Aorta (tissue), 5 donors: ENCODE measurements at regions not wholly inside any gene's neighbourhood (a gene's known extent, or its start where the extent isn't known, plus 50 kb on each side); places are given as distances from the start of the nearest gene placed in this dataset.

Experiments used
- ATAC-seq: fragments of 200-7000 bp; cut with Tn5 transposase; one replicate; pipeline ENCODE4 v1.9.1; 2022; ENCODE audit warnings: moderate library complexity; ENCODE audit not compliant: low FRiP score
- DNase-seq, 2 donors: peaks; one replicate each; pipeline ENCODE4 v3.0.0-alpha.2; 2020
- H3K27ac ChIP-seq, 2 donors: one replicate each; pipeline ENCODE4 v1.5.1; 2013; ENCODE audit warnings: low read length in 2 of 2, mild to moderate bottlenecking in 2 of 2, moderate library complexity in 2 of 2, control low read depth in 1 of 2, inconsistent platforms in 1 of 2, low read depth in 1 of 2
- H3K27me3 ChIP-seq, 2 donors: one replicate each; pipeline ENCODE4 v1.6.1; 2013; ENCODE audit warnings: control low read depth in 1 of 2, low read length in 1 of 2, mild to moderate bottlenecking in 1 of 2, moderate library complexity in 1 of 2; ENCODE audit not compliant: insufficient read depth in 2 of 2, control insufficient read depth in 1 of 2
- H3K36me3 ChIP-seq, 2 donors: one replicate each; pipeline ENCODE4 v1.6.1; 2013; ENCODE audit warnings: control low read depth in 1 of 2, low read length in 1 of 2, mild to moderate bottlenecking in 1 of 2; ENCODE audit not compliant: insufficient read depth in 2 of 2, control insufficient read depth in 1 of 2
- H3K4me1 ChIP-seq, 2 donors: one replicate each; pipeline ENCODE4 v1.6.1; 2013; ENCODE audit warnings: low read length in 2 of 2, control low read depth in 1 of 2, mild to moderate bottlenecking in 1 of 2, moderate library complexity in 1 of 2; ENCODE audit not compliant: insufficient read depth in 2 of 2, control insufficient read depth in 1 of 2
- H3K4me3 ChIP-seq, 2 donors: one replicate each; pipeline ENCODE4 v1.5.1; 2013; ENCODE audit warnings: low read length in 2 of 2, control low read depth in 1 of 2, mild to moderate bottlenecking in 1 of 2
- H3K9me3 ChIP-seq: one replicate; pipeline ENCODE4 v1.6.1; 2013; ENCODE audit warnings: mild to moderate bottlenecking, low read length; ENCODE audit not compliant: control insufficient read depth
- WGBS, 2 donors: extraction: QIAGEN DNeasy Blood & Tissue Kit; methylation state at CpG; one replicate each; pipeline ENCODE4 v1.1.7; 2013; 5-methylcytosine and 5-hydroxymethylcytosine counted together
- intact Hi-C, 2 donors: fragments of 100-400 bp; cut with DNase I; formaldehyde crosslinking; loops; one replicate each; pipeline versions ENCODE4 v1.14.2 to v1.15.0; 2022
- donor health status: healthy with polysubstance abuse.
- donor health status: Bipolar disorder and iron deficiency.
- donor health status: DM: no; HTN: no; CAD: no.
- donor health status: DM: no; HTN: no; CAD: no.
- donor health status: DM: yes; HTN: yes; CAD: no.

- 58 to 69% methylated on average over 3 of the region's 3 CpGs for WGBS, 2 donors
- no peaks in the 10 kb centered on the region for H3K4me1 ChIP-seq
- intact Hi-C loops = no loop called here
These were observed 254.2 kb upstream of the NWD2 start for GRCh38 chr4:36990128-36990872.

DNA sequence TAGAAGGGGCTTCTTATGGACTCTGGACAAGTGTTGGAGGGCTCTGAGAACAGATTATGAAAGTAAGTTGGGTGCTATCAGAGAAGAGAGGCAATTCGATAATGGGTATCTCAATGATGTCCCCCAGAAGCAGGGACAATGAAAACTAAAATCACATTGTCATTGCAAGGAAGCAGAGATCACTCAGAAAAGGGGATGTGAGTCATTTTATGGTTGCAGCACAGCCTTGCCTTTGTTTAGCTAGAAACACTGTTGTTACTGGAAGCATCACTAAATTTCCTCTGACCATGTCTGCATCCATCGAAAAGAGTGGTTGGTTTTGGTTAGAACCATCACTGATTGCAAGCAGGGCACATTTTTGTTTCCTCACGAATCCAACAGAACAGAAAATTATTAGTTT, 246.8 kb upstream of the NWD2 start:
- H3K4me3 ChIP-seq = no peak overlapping the region
- no peak for DNase-seq
- no peak for ATAC-seq
- H3K36me3 ChIP-seq = no peaks in the 10 kb centered on the region
- 70% methylated on average over 3 of the region's 3 CpGs for WGBS, 2 donors
- no peaks in the 10 kb centered on the region for H3K27me3 ChIP-seq
- H3K27ac ChIP-seq = no peak overlapping the region
- intact Hi-C loops = no loop called here
- no peaks in the 10 kb centered on the region for H3K4me1 ChIP-seq
- H3K9me3 ChIP-seq = no peaks in the 10 kb centered on the region

More at GRCh38 chr4:36990128-36990872, 254.2 kb upstream of the NWD2 start:
- Histone ChIP-seq H3K27me3 (no peaks in the 10 kb centered on the region), H3K4me3 (no peak overlapping the region), H3K9me3 (no peaks in the 10 kb centered on the region), H3K27ac (no peak overlapping the region), H3K36me3 (no peaks in the 10 kb centered on the region)
- no peak for ATAC-seq
- DNase-seq = no peak

GRCh38 chr4:37000281-37000680, 244.3 kb upstream of the NWD2 start:
- no peak for DNase-seq
- intact Hi-C loops = no loop called here
- no peaks in the 10 kb centered on the region for H3K4me1 ChIP-seq
- no peaks in the 10 kb centered on the region for H3K36me3 ChIP-seq
- no peaks in the 10 kb centered on the region for H3K9me3 ChIP-seq
- H3K4me3 ChIP-seq = no peak overlapping the region
- no peaks in the 10 kb centered on the region for H3K27me3 ChIP-seq
- 80 to 89% methylated on average over 2 of the region's 2 CpGs for WGBS, 2 donors
- no peak for ATAC-seq
- H3K27ac ChIP-seq = no peak overlapping the region

DNA sequence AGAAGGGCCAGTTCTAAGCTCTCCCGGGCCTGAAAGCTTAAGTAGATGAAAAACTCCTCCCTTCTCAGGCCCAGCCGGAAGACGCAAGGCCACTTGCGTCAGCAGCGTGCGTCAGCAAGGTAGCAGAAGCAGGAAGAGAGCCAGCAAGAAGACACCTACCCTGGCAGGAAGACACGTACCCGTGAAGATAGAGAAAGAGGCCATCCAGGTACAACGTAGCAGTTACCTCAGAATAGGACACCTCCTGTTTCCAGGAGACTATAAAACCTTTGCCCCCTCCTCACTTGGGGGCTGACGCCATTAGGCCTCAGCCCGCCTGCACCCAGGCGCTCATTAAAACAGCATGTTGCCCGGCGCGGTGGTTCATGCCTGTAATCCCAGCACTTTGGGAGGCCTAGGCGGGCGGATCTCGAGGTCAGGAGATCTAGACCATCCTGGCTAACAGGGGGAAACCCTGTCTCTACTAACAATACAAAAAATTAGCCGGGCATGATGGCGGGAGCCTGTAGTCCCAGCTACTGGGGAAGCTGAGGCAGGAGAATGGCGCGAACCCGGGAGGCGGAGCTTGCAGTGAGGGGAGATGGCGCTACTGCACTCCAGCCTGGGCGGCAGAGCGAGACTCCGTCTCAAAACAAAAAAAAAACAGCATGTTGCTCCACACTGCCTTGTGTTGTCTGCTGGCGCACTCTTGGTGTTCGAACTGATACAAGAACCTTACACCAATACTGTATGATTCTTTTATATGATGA, 242.7 kb upstream of the NWD2 start:
- no peak for ATAC-seq

GRCh38 chr4:37002625-37003024, 241.9 kb upstream of the NWD2 start:
- Histone ChIP-seq H3K36me3 (no peaks in the 10 kb centered on the region), H3K27ac (no peak overlapping the region), H3K9me3 (no peaks in the 10 kb centered on the region), H3K4me3 (no peak overlapping the region), H3K4me1 (no peaks in the 10 kb centered on the region), H3K27me3 (no peaks in the 10 kb centered on the region)
- WGBS, 2 donors = 28 to 29% methylated on average over 2 of the region's 2 CpGs
- DNase-seq (no peak), ATAC-seq (no peak)
- intact Hi-C loops = no loop called here

More for the DNA sequence above, 242.7 kb upstream of the NWD2 start:
- intact Hi-C loops = no loop called here
- WGBS, 2 donors = 94 to 95% methylated on average over 30 of the region's 30 CpGs
- Histone ChIP-seq H3K36me3 (no peaks in the 10 kb centered on the region), H3K27me3 (no peaks in the 10 kb centered on the region), H3K4me1 (no peaks in the 10 kb centered on the region), H3K9me3 (no peaks in the 10 kb centered on the region), H3K4me3 (no peak overlapping the region), H3K27ac (no peak overlapping the region)
- no peak for DNase-seq

DNA sequence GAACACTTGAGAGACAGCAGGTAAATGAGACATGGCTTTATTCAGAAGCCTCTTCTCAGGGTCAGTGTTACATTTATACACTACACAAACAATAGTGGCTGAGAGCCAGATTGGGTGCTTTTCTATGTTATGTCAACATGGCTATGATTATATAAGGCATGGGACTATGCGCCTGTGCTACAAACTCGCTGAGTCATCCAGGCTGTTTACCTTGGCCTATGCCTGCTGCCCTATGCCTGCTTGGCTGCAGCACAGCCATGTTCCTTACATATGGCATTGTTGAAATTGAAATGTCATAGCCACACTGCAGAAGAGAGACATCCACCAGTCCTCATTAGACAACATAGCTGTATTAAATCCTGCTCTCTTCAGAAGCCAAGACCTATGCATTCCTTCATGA, 236.3 kb upstream of the NWD2 start:
- WGBS, 2 donors = 3 to 7% methylated on average over 2 of the region's 2 CpGs
- peak; percentile 44 for ATAC-seq

DNA sequence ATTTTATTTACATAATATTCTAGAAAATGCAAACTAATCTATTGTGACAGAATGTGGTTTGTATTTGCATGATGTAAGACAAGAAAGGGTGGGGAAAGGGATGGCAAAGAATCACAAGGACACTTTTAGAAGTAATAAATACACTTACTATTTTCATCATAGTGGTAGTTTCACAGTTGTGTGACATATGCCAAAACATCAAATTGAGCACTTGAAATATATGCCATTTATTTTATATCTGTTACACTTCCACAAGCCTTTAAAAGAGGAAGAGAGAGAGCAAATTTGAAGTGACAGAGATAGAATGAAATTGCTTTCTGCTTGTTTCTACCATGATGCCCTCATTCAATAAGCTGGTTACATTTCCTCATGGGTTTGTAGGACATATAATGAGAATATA, 230.0 kb upstream of the NWD2 start:
- H3K4me3 ChIP-seq = no peak overlapping the region
- H3K36me3 ChIP-seq = no peaks in the 10 kb centered on the region
- ATAC-seq = no peak
- no peaks in the 10 kb centered on the region for H3K27me3 ChIP-seq
- intact Hi-C loops = no loop called here
- no peaks in the 10 kb centered on the region for H3K9me3 ChIP-seq
- H3K4me1 ChIP-seq = no peaks in the 10 kb centered on the region
- H3K27ac ChIP-seq = no peak overlapping the region
- no peak for DNase-seq

More for the DNA sequence above, 236.3 kb upstream of the NWD2 start:
- no peak for DNase-seq
- intact Hi-C loops = no loop called here
- H3K27me3 ChIP-seq = no peaks in the 10 kb centered on the region
- no peak overlapping the region for H3K27ac ChIP-seq
- H3K4me3 ChIP-seq = no peak overlapping the region
- H3K4me1 ChIP-seq = no peaks in the 10 kb centered on the region
- no peaks in the 10 kb centered on the region for H3K36me3 ChIP-seq
- no peaks in the 10 kb centered on the region for H3K9me3 ChIP-seq

DNA sequence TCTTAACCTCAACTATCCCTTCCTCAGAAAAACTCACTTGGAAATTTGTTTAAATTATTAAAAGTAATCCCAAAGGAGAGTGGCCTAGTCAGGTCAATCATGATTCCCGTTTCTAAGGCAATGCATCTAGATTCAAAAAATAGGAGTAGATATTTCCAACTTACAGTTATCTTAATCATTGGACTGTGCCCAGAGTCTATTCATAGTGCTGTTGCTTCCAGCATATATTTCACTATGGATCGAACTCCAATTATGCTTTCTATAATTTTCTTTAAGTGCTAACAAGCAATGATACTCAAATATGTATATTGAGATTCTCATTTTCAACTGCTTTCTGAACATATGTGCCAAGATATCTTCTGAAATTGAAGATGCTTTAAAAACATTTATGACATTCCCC, 229.2 kb upstream of the NWD2 start:
- no peak overlapping the region for H3K4me3 ChIP-seq
- no peaks in the 10 kb centered on the region for H3K36me3 ChIP-seq
- no peak for DNase-seq
- WGBS, 2 donors = 60 to 68% methylated on average over 2 of the region's 2 CpGs
- H3K27ac ChIP-seq = no peak overlapping the region
- intact Hi-C loops = no loop called here
- H3K9me3 ChIP-seq = no peaks in the 10 kb centered on the region
- no peaks in the 10 kb centered on the region for H3K27me3 ChIP-seq
- no peak for ATAC-seq
- H3K4me1 ChIP-seq = no peaks in the 10 kb centered on the region

DNA sequence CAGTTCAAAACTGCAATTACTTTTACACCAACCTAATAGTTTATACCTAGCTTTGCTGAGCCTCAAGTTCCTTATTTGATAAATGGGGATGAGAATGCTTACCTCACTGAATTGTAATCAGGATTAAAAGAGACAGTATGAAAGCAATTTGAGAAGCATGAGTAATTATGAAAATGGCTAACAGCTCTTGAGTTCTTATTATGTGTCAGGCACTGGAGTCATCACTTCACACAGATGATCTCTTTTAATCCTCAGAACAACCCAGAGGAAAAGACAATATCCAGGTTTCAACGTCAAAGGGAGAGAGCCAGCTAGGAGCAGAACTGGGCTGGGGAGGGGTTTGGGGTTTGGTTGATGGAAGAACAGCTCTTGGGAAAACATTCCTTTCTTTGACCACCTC, 221.0 kb upstream of the NWD2 start:
- WGBS, 2 donors = 67 to 74% methylated on average over 1 of the region's 1 CpG
- intact Hi-C loops = no loop called here
- no peaks in the 10 kb centered on the region for H3K36me3 ChIP-seq

More for the DNA sequence above, 221.0 kb upstream of the NWD2 start:
- H3K27ac ChIP-seq = no peak overlapping the region
- no peaks in the 10 kb centered on the region for H3K4me1 ChIP-seq
- ATAC-seq (no peak), DNase-seq (no peak)
- H3K9me3 ChIP-seq = no peaks in the 10 kb centered on the region
- no peaks in the 10 kb centered on the region for H3K27me3 ChIP-seq
- no peak overlapping the region for H3K4me3 ChIP-seq
